ENCODE measurements at regions not wholly inside any gene's neighbourhood (a gene's known extent, or its start where the extent isn't known, plus 50 kb on each side); places are given as distances from the start of the nearest gene placed in this dataset.
"Not testable (repeated sequence)": the region's sequence is repeated elsewhere in the genome, so short reads cannot be mapped to it uniquely, and the experiment has no call there.

- peak; percentile 36 for DNase-seq (ENCODE audit: low read depth)
- H3K4me3 ChIP-seq (ENCODE audit: control insufficient read depth, low read depth, low read length), result no peak overlapping the region
- no peak for TF ChIP-seq CTCF (conservative IDR thresholded peaks at IDR 0.05; ENCODE audit: control insufficient read depth, insufficient read depth, low read depth, low read length)
These were observed 56.7 kb upstream of the CTNNA1 start for GRCh38 chr5:138696501-138696900.

GRCh38 chr5:138695781-138696180, 57.4 kb upstream of the CTNNA1 start:
- H3K4me3 ChIP-seq (ENCODE audit: control insufficient read depth, low read depth, low read length), result no peak overlapping the region
- DNase-seq (ENCODE audit: low read depth), result no peak
- no peak for TF ChIP-seq CTCF (conservative IDR thresholded peaks at IDR 0.05; ENCODE audit: control insufficient read depth, insufficient read depth, low read depth, low read length)

- TF ChIP-seq CTCF (conservative IDR thresholded peaks at IDR 0.05; ENCODE audit: control insufficient read depth, insufficient read depth, low read depth, low read length), result no peak
- no peak overlapping the region for H3K4me3 ChIP-seq (ENCODE audit: control insufficient read depth, low read depth, low read length)
- no peak for DNase-seq (ENCODE audit: low read depth)
These were observed 59.1 kb upstream of the CTNNA1 start for GRCh38 chr5:138694146-138694545.

- H3K4me3 ChIP-seq (ENCODE audit: control insufficient read depth, low read depth, low read length), result no peak overlapping the region
- TF ChIP-seq CTCF (conservative IDR thresholded peaks at IDR 0.05; ENCODE audit: control insufficient read depth, insufficient read depth, low read depth, low read length), result no peak
- no peak for DNase-seq (ENCODE audit: low read depth)
These were observed 60.9 kb upstream of the CTNNA1 start for GRCh38 chr5:138692370-138692769.

GRCh38 chr5:138686668-138687067, 66.6 kb upstream of the CTNNA1 start:
- peak; percentile 26 for DNase-seq (ENCODE audit: low read depth)
- TF ChIP-seq CTCF (conservative IDR thresholded peaks at IDR 0.05; ENCODE audit: control insufficient read depth, insufficient read depth, low read depth, low read length), result no peak
- no peak overlapping the region for H3K4me3 ChIP-seq (ENCODE audit: control insufficient read depth, low read depth, low read length)

- peak; percentile 47 for DNase-seq (ENCODE audit: low read depth)
- no peak overlapping the region for H3K4me3 ChIP-seq (ENCODE audit: control insufficient read depth, low read depth, low read length)
- TF ChIP-seq CTCF (conservative IDR thresholded peaks at IDR 0.05; ENCODE audit: control insufficient read depth, insufficient read depth, low read depth, low read length), result no peak
These were observed 68.0 kb upstream of the CTNNA1 start for GRCh38 chr5:138685193-138685745.

GRCh38 chr5:138682462-138682861, 70.8 kb upstream of the CTNNA1 start:
- not testable (repeated sequence) for DNase-seq (ENCODE audit: low read depth); H3K4me3 ChIP-seq (ENCODE audit: control insufficient read depth, low read depth, low read length)

GRCh38 chr5:138678826-138679225, 74.4 kb upstream of the CTNNA1 start:
- DNase-seq (ENCODE audit: low read depth); H3K4me3 ChIP-seq (ENCODE audit: control insufficient read depth, low read depth, low read length): not testable (repeated sequence)
